Caco-2 (cell line): ENCODE measurements at regions not wholly inside any gene's neighbourhood (a gene's known extent, or its start where the extent isn't known, plus 50 kb on each side); places are given as distances from the start of the nearest gene placed in this dataset.

ENCODE experiments used
- BruUV-seq: library from RNA; stranded (reverse); fragments of 400-500 nt; replicated peaks from 2 replicates; lab custom pipeline; 2021; lab: Mats Ljungman, UMichigan
- CTCF ChIA-PET: fragments of 300-600 bp; sonication (Branson Sonifier 250); formaldehyde crosslinking; loops from one replicate; lab custom pipeline; 2022; ENCODE audit warnings: antibody characterized with exemption; lab: Charles Lee
- POLR2A ChIA-PET: fragments of 300-600 bp; sonication (Branson Sonifier 250); formaldehyde crosslinking; loops from one replicate; lab custom pipeline; 2022; ENCODE audit warnings: antibody characterized with exemption; lab: Charles Lee
- DNase-seq, 2 experiments: peaks; one replicate each; pipeline versions ENCODE4 v3.0.0 to v3.0.0-alpha.2; 2020 to 2022
- H3K27me3 ChIP-seq: replicated peaks from 2 replicates; pipeline ENCODE4 v1.6.0; 2011; ENCODE audit warnings: low read length; ENCODE audit not compliant: control insufficient read depth, insufficient read depth
- H3K36me3 ChIP-seq: 2 replicates; pipeline ENCODE4 v1.5.1; 2011; ENCODE audit warnings: low read length; ENCODE audit not compliant: control insufficient read depth, insufficient read depth
- H3K4me1 ChIP-seq: fragments of 250-450 bp; sonication (Bioruptor Pico); 2 replicates; pipeline ENCODE4 v1.5.1; 2020; ENCODE audit warnings: mild to moderate bottlenecking
- H3K4me3 ChIP-seq: 2 replicates; pipeline ENCODE4 v1.5.1; 2011; ENCODE audit warnings: low read depth, mild to moderate bottlenecking, control low read depth, low read length
- H3K9me3 ChIP-seq: fragments of 250-450 bp; sonication (Bioruptor Pico); 2 replicates; pipeline ENCODE4 v1.5.1; 2020; ENCODE audit warnings: mild to moderate bottlenecking, moderate library complexity
- H3K27ac Mint-ChIP-seq: one replicate; pipeline ENCODE4 v1.8.0; 2022; ENCODE audit warnings: mixed read lengths; ENCODE audit not compliant: unreplicated experiment
- H3K27me3 Mint-ChIP-seq: one replicate; pipeline ENCODE4 v1.8.0; 2022; ENCODE audit warnings: mixed read lengths; ENCODE audit not compliant: insufficient read depth, unreplicated experiment
- H3K36me3 Mint-ChIP-seq: one replicate; pipeline ENCODE4 v1.8.0; 2022; ENCODE audit warnings: mild to moderate bottlenecking, mixed read lengths; ENCODE audit not compliant: insufficient read depth, unreplicated experiment
- H3K4me1 Mint-ChIP-seq: one replicate; pipeline ENCODE4 v1.8.0; 2022; ENCODE audit warnings: low read depth, mixed read lengths; ENCODE audit not compliant: unreplicated experiment
- H3K4me3 Mint-ChIP-seq: one replicate; pipeline ENCODE4 v1.8.0; 2022; ENCODE audit warnings: mild to moderate bottlenecking, moderate library complexity, mixed read lengths; ENCODE audit not compliant: unreplicated experiment
- H3K9me3 Mint-ChIP-seq: one replicate; pipeline ENCODE4 v1.8.0; 2022; ENCODE audit warnings: mixed read lengths; ENCODE audit not compliant: unreplicated experiment
- CTCF ChIP-seq, 2 experiments: fragments of 200-600 bp in 1 of 2; IDR thresholded peaks; 1 replicate in 1 of 2; 2 replicates in 1 of 2; pipeline versions ENCODE4 v1.5.1 to v1.8.0; 2011 to 2022; ENCODE audit warnings: antibody characterized with exemption in 1 of 2, control low read depth in 1 of 2, inconsistent platforms in 1 of 2, low read depth in 1 of 2, low read length in 1 of 2, mild to moderate bottlenecking in 1 of 2, moderate library complexity in 1 of 2; ENCODE audit not compliant: insufficient read depth in 1 of 2, severe bottlenecking in 1 of 2, unreplicated experiment in 1 of 2
- intact Hi-C: fragments of 100-400 bp; cut with micrococcal nuclease; formaldehyde crosslinking; loops from one replicate; pipeline ENCODE4 v1.10.0; 2022; ENCODE audit not compliant: unreplicated experiment

GRCh38 chr6:166104107-166104506, 63.5 kb downstream of the TBXT start:
- TF ChIP-seq CTCF (IDR thresholded peaks at IDR 0.05; ENCODE audit: insufficient read depth in 1 of 2, low read depth in 1 of 2, low read length in 1 of 2, severe bottlenecking in 1 of 2, unreplicated experiment in 1 of 2), result no peak
- CTCF ChIA-PET, result interaction anchor here (1.4 to 1.5 kb wide), 2 partner anchors 213 to 219 kb away, joined by 4 to 5 read pairs; no protein-coding TSS in a partner anchor
- Mint-ChIP-seq H3K4me3 (no peak overlapping the region), H3K36me3 (no peaks in the 10 kb centered on the region), H3K27ac (no peak overlapping the region), H3K4me1 (no peaks in the 10 kb centered on the region), H3K27me3 (peaks cover 17% of the 10 kb centered on the region), H3K9me3 (peaks cover 13% of the 10 kb centered on the region)
- no TSS peak for BruUV-seq
- Histone ChIP-seq H3K36me3 (no peaks in the 10 kb centered on the region), H3K27me3 (no peaks in the 10 kb centered on the region), H3K4me3 (no peak overlapping the region), H3K9me3 (no peaks in the 10 kb centered on the region; the same call in 1 of the 2 replicates), H3K4me1 (no peaks in the 10 kb centered on the region)
- no peak for DNase-seq
- intact Hi-C loops, result no loop called here
- POLR2A ChIA-PET, result no interaction called here

- Histone ChIP-seq H3K4me3 (no peak overlapping the region), H3K36me3 (no peaks in the 10 kb centered on the region), H3K4me1 (no peaks in the 10 kb centered on the region), H3K9me3 (no peaks in the 10 kb centered on the region; the same call in 1 of the 2 replicates), H3K27me3 (no peaks in the 10 kb centered on the region)
- no peak for TF ChIP-seq CTCF (IDR thresholded peaks at IDR 0.05; ENCODE audit: insufficient read depth in 1 of 2, low read depth in 1 of 2, low read length in 1 of 2, severe bottlenecking in 1 of 2, unreplicated experiment in 1 of 2)
- H3K36me3 Mint-ChIP-seq, result no peaks in the 10 kb centered on the region
- peaks cover 13% of the 10 kb centered on the region for H3K9me3 Mint-ChIP-seq
- H3K4me1 Mint-ChIP-seq, result no peaks in the 10 kb centered on the region
- BruUV-seq, result no TSS peak
- no peak overlapping the region for H3K27ac Mint-ChIP-seq
- H3K27me3 Mint-ChIP-seq, result peaks cover 10% of the 10 kb centered on the region
- no peak for DNase-seq
- intact Hi-C loops, result no loop called here
- no peak overlapping the region for H3K4me3 Mint-ChIP-seq
- CTCF ChIA-PET, result no interaction called here
- POLR2A ChIA-PET, result no interaction called here
Measured at GRCh38 chr6:166101819-166102419, 65.7 kb downstream of the TBXT start.

- no peak overlapping the region for H3K27ac Mint-ChIP-seq
- H3K9me3 Mint-ChIP-seq, result peaks cover 12% of the 10 kb centered on the region
- H3K4me3 Mint-ChIP-seq, result no peak overlapping the region
- CTCF ChIA-PET, result interaction anchor here (0.7 to 0.9 kb wide), 2 partner anchors 71 to 208 kb away, joined by 3 to 4 read pairs; no protein-coding TSS in a partner anchor
- TF ChIP-seq CTCF (IDR thresholded peaks at IDR 0.05; ENCODE audit: insufficient read depth in 1 of 2, low read depth in 1 of 2, low read length in 1 of 2, severe bottlenecking in 1 of 2, unreplicated experiment in 1 of 2), result peak; percentile 50 to 59
- POLR2A ChIA-PET, result no interaction called here
- no peaks in the 10 kb centered on the region for H3K36me3 Mint-ChIP-seq
- no peaks in the 10 kb centered on the region for H3K27me3 Mint-ChIP-seq
- no peaks in the 10 kb centered on the region for H3K36me3 ChIP-seq
- DNase-seq, result peak in 1 of 2 experiments; percentile 43
- no TSS peak for BruUV-seq
- H3K4me1 Mint-ChIP-seq, result no peaks in the 10 kb centered on the region
- no peaks in the 10 kb centered on the region for H3K4me1 ChIP-seq
- intact Hi-C loops, result no loop called here
- H3K4me3 ChIP-seq, result no peak overlapping the region
- H3K9me3 ChIP-seq, result no peaks in the 10 kb centered on the region; the same call in 1 of the 2 replicates
- no peaks in the 10 kb centered on the region for H3K27me3 ChIP-seq
Measured at GRCh38 chr6:166097914-166098522, 69.6 kb downstream of the TBXT start.
